Activated T-cell treated with anti-CD3 and anti-CD28 coated beads, Interleukin-2, amount 50 U/mL, for 72 hours (primary cell): ENCODE measurements at regions not wholly inside any gene's neighbourhood (a gene's known extent, or its start where the extent isn't known, plus 50 kb on each side); places are given as distances from the start of the nearest gene placed in this dataset.

Experiments
- ATAC-seq, 2 donors: fragments of 150-1000 bp; cut with Tn5 transposase; replicated peaks in 1 of 2; 2 replicates each; pipeline ENCODE4 v1.10.0; 2021; ENCODE audit warnings: moderate library complexity in 2 of 2, mild to moderate bottlenecking in 1 of 2
- DNase-seq, 2 donors: peaks; one replicate each; pipeline ENCODE4 v3.0.0; 2021 to 2022; ENCODE audit warnings: mixed read lengths in 1 of 2
- H3K27ac Mint-ChIP-seq: one replicate; pipeline ENCODE4 v1.8.0; 2022; ENCODE audit warnings: mild to moderate bottlenecking, moderate library complexity, mixed read lengths
- H3K27me3 Mint-ChIP-seq: one replicate; pipeline ENCODE4 v1.8.0; 2022; ENCODE audit warnings: low read depth, mixed read lengths
- H3K36me3 Mint-ChIP-seq, 2 donors: one replicate each; pipeline ENCODE4 v1.8.0; 2022; ENCODE audit warnings: mixed read lengths in 2 of 2, mild to moderate bottlenecking in 1 of 2; ENCODE audit not compliant: insufficient read depth in 2 of 2
- H3K4me1 Mint-ChIP-seq: one replicate; pipeline ENCODE4 v1.8.0; 2022; ENCODE audit warnings: low read depth, mixed read lengths
- H3K4me3 Mint-ChIP-seq, 2 donors: one replicate each; pipeline ENCODE4 v1.8.0; 2022; ENCODE audit warnings: mild to moderate bottlenecking in 2 of 2, mixed read lengths in 2 of 2, moderate library complexity in 2 of 2
- H3K9me3 Mint-ChIP-seq, 2 donors: one replicate each; pipeline ENCODE4 v1.8.0; 2022; ENCODE audit warnings: mixed read lengths in 2 of 2

DNA sequence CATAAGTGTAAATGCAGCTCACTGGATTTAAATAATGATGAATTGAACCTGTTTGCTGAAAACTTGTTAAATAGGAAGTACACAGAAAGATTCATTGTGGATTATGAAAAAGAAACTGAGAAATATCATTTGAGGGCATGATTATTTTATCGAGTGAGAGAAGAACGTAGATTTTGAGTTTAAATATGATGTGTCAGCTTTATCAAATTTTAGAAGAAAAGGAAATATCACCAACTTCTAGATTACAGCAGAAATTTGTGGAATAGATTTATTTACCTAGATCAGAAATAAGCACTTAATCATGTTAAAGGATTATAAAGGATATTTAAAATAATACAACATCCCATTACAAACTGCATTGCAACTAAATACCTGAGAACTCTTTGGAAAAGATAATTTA is 315.5 kb downstream of the ZPLD1 start:
- ATAC-seq = no peak

DNA sequence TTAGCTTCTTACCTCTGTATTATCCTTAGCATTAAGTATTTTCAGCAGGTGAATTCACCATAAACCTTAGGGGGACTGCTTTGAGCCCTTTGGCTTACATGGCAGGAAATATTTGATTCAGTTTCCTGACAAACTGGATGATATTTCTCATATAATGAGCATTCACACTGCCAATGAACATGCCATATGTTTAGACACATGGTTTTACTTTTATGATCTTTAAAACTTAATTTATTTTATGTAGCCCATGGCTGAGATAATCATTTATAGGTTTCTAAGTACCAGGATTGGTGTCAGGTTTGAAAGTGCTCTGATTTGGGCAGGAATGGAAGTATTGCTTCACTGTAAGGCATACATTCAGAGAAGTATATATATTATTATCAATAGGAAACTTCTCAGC is 319.1 kb downstream of the ZPLD1 start:
- ATAC-seq = no peak
- DNase-seq = no peak
- H3K4me1 Mint-ChIP-seq = no peaks in the 10 kb centered on the region
- H3K4me3 Mint-ChIP-seq = no peak overlapping the region
- H3K9me3 Mint-ChIP-seq = no peaks in the 10 kb centered on the region
- H3K36me3 Mint-ChIP-seq = no peaks in the 10 kb centered on the region
- no peak overlapping the region for H3K27ac Mint-ChIP-seq
- H3K27me3 Mint-ChIP-seq = no peaks in the 10 kb centered on the region

More for the DNA sequence above, 315.5 kb downstream of the ZPLD1 start:
- Mint-ChIP-seq H3K36me3 (no peaks in the 10 kb centered on the region), H3K9me3 (no peaks in the 10 kb centered on the region), H3K27me3 (no peaks in the 10 kb centered on the region), H3K4me1 (no peaks in the 10 kb centered on the region), H3K4me3 (no peak overlapping the region), H3K27ac (no peak overlapping the region)
- no peak for DNase-seq

DNA sequence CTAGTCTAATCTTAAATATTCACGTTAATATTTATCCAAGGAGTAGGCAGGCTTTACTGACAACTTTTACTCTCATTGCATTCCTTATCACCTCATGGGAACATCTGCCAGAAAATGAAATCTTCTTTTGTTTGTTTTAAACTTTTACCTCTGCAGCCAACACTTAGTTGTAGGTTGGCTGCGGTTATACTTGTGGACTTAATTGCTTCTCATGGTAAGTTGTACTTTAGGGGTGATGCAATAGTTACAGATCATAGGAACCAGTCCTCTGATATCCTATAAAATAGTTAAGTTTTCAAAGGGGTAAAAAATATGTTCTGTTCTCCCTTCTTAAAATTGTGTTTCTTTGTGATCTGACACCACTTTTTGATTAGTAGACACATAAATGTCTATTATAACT is 321.9 kb downstream of the ZPLD1 start:
- Mint-ChIP-seq H3K4me3 (no peak overlapping the region), H3K27me3 (no peaks in the 10 kb centered on the region), H3K4me1 (no peaks in the 10 kb centered on the region), H3K27ac (no peak overlapping the region), H3K36me3 (no peaks in the 10 kb centered on the region), H3K9me3 (no peaks in the 10 kb centered on the region)
- ATAC-seq (no peak), DNase-seq (no peak)

DNA sequence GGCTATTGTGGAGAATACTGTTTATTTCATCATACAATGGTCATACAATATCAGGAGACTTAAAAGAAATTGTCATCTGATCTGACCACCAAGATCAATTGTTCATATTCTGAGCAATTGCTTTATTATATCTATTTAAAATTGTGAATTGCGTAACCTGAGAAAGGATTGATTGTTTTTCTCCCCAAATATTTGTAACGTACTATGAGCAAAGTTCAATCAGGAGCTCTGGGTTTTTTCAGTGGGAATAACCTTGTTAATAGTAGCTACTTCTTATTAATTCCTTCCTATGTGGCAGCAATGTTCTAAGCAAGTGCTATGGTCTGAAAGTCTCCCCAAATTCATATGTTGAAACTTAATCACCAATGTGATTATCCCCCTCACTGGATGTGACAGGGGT is 323.1 kb downstream of the ZPLD1 start:
- no peaks in the 10 kb centered on the region for H3K36me3 Mint-ChIP-seq
- ATAC-seq = no peak
- H3K9me3 Mint-ChIP-seq = no peaks in the 10 kb centered on the region
- DNase-seq = no peak
- H3K4me1 Mint-ChIP-seq = no peaks in the 10 kb centered on the region
- no peak overlapping the region for H3K4me3 Mint-ChIP-seq
- no peak overlapping the region for H3K27ac Mint-ChIP-seq
- no peaks in the 10 kb centered on the region for H3K27me3 Mint-ChIP-seq

GRCh38 chr3:102761766-102762165 is 327.0 kb downstream of the ZPLD1 start:
- no peak overlapping the region for H3K27ac Mint-ChIP-seq
- H3K36me3 Mint-ChIP-seq = no peaks in the 10 kb centered on the region
- no peak overlapping the region for H3K4me3 Mint-ChIP-seq
- no peaks in the 10 kb centered on the region for H3K4me1 Mint-ChIP-seq
- H3K27me3 Mint-ChIP-seq = no peaks in the 10 kb centered on the region
- ATAC-seq = no peak
- no peak for DNase-seq
- no peaks in the 10 kb centered on the region for H3K9me3 Mint-ChIP-seq

DNA sequence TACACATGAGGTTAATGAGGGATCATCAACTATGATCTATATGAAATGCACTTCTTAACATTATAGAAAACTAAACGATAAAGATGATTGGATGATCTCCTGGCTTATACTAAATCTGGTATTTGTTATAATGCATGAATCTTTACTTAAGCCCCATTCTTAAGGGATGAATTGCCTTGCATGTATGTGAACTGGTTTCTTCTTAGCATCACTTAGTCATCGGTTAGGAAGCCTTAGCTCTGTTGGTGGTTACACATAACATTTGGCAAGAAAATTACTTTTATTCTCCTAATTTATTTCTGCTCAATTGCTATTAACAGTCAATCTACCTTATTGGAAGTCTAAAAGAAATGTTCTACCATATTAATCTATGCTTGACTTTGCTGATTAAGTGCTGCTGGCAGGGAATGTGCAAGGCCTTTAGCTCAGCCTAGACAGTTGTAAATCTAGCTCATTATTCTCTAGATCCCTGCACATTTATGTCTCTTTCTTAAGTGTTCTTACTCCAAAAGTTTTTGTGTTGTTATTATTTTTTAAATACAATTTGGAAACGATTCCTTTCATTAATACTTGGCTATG is 356.0 kb downstream of the ZPLD1 start:
- Mint-ChIP-seq H3K4me3 (no peak overlapping the region), H3K9me3 (no peaks in the 10 kb centered on the region), H3K27me3 (no peaks in the 10 kb centered on the region), H3K4me1 (no peaks in the 10 kb centered on the region), H3K27ac (no peak overlapping the region), H3K36me3 (no peaks in the 10 kb centered on the region)
- no peak for DNase-seq
- no peak for ATAC-seq

- Mint-ChIP-seq H3K4me3 (no peak overlapping the region), H3K4me1 (no peaks in the 10 kb centered on the region), H3K36me3 (no peaks in the 10 kb centered on the region), H3K27me3 (no peaks in the 10 kb centered on the region), H3K9me3 (no peaks in the 10 kb centered on the region), H3K27ac (no peak overlapping the region)
- DNase-seq = no peak
- no peak for ATAC-seq
Observed at GRCh38 chr3:102791641-102792589, 357.1 kb downstream of the ZPLD1 start.

- Mint-ChIP-seq H3K4me1 (no peaks in the 10 kb centered on the region), H3K27ac (no peak overlapping the region), H3K4me3 (no peak overlapping the region), H3K27me3 (no peaks in the 10 kb centered on the region), H3K36me3 (no peaks in the 10 kb centered on the region), H3K9me3 (no peaks in the 10 kb centered on the region)
- no peak for DNase-seq
- ATAC-seq = no peak
Observed at GRCh38 chr3:102796804-102797203, 362.0 kb downstream of the ZPLD1 start.

DNA sequence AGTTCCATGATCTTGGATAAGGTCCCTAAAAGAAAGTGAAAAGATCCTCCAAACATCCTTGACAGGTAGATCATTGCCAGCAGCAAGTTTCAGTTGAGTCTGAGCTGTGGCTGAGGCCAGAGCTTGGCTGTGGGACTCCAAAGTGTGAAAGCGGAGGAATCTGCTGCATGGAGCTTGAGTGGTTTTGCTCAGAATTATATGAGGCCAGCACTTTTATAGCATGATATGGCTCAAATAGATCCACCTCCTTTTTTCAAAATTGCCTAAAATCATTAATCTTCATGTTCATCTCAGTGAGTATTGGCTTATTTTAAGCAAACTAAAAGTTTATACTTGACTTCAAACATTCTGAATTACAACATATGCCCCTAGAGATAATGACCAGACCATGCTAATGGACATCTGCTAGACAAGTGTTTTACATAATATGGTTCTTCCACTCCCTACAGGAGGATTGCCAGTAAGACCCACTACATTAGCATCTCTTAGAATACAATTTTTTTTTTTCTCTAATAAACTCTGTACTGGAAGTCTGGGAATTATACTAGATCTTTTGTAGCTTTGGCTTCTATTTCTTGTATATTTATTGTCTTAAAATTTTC is 368.1 kb downstream of the ZPLD1 start:
- no peak overlapping the region for H3K4me3 Mint-ChIP-seq
- H3K4me1 Mint-ChIP-seq = no peaks in the 10 kb centered on the region
- no peaks in the 10 kb centered on the region for H3K36me3 Mint-ChIP-seq
- H3K27ac Mint-ChIP-seq = no peak overlapping the region
- H3K9me3 Mint-ChIP-seq = no peaks in the 10 kb centered on the region
- no peaks in the 10 kb centered on the region for H3K27me3 Mint-ChIP-seq
- DNase-seq (no peak), ATAC-seq (no peak)

GRCh38 chr3:102810937-102811336 is 376.1 kb downstream of the ZPLD1 start:
- H3K27ac Mint-ChIP-seq = no peak overlapping the region
- no peaks in the 10 kb centered on the region for H3K36me3 Mint-ChIP-seq
- no peak for DNase-seq
- H3K4me3 Mint-ChIP-seq = no peak overlapping the region
- no peak for ATAC-seq
- H3K9me3 Mint-ChIP-seq = no peaks in the 10 kb centered on the region
- no peaks in the 10 kb centered on the region for H3K27me3 Mint-ChIP-seq
- H3K4me1 Mint-ChIP-seq = no peaks in the 10 kb centered on the region

- H3K36me3 Mint-ChIP-seq = no peaks in the 10 kb centered on the region
- ATAC-seq = no peak
- H3K27ac Mint-ChIP-seq = no peak overlapping the region
Observed at GRCh38 chr3:102826636-102827035, 391.8 kb downstream of the ZPLD1 start.

GRCh38 chr3:102827386-102827785 is 392.6 kb downstream of the ZPLD1 start:
- Mint-ChIP-seq H3K4me1 (no peaks in the 10 kb centered on the region), H3K27me3 (no peaks in the 10 kb centered on the region), H3K36me3 (no peaks in the 10 kb centered on the region), H3K27ac (no peak overlapping the region), H3K9me3 (peaks cover 3 to 6% of the 10 kb centered on the region in 2 donors), H3K4me3 (no peak overlapping the region)
- ATAC-seq (no peak), DNase-seq (no peak)

More at GRCh38 chr3:102826636-102827035, 391.8 kb downstream of the ZPLD1 start:
- no peaks in the 10 kb centered on the region for H3K4me1 Mint-ChIP-seq
- H3K4me3 Mint-ChIP-seq = no peak overlapping the region
- no peak for DNase-seq
- no peaks in the 10 kb centered on the region for H3K27me3 Mint-ChIP-seq
- peaks cover 3 to 6% of the 10 kb centered on the region in 2 donors for H3K9me3 Mint-ChIP-seq

GRCh38 chr3:102830415-102830814 is 395.6 kb downstream of the ZPLD1 start:
- Mint-ChIP-seq H3K9me3 (peaks cover 0 to 7% of the 10 kb centered on the region in 2 donors), H3K4me1 (no peaks in the 10 kb centered on the region), H3K36me3 (no peaks in the 10 kb centered on the region), H3K27ac (no peak overlapping the region), H3K4me3 (no peak overlapping the region), H3K27me3 (no peaks in the 10 kb centered on the region)
- no peak for ATAC-seq
- no peak for DNase-seq
